ENCODE measurements at regions not wholly inside any gene's neighbourhood (a gene's known extent, or its start where the extent isn't known, plus 50 kb on each side); places are given as distances from the start of the nearest gene placed in this dataset.

DNA sequence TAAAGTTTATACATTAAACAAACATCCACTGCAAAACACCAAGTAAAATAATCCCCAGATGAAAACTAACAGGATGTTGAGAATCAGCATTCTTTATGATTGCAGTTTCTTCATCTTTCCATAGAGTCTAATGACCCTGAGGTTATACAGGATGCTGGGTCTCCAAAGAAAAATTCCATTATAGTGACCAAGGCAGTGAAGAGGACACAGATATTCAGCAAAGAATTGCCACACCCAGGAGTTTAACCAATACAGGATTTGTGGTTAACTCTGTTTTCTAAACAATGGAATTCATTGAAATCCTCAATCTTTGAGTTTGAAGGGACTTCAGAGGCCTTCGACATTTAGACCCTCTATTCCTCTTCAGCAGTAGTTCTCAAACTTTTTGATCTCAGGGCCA, 76.2 kb upstream of the ESX1 start:
- TF ChIP-seq YY1 (IDR thresholded peaks at IDR 0.05): no peak
- TF ChIP-seq TAF1 (conservative IDR thresholded peaks at IDR 0.05): no peak
- TF ChIP-seq, protein P1, sequence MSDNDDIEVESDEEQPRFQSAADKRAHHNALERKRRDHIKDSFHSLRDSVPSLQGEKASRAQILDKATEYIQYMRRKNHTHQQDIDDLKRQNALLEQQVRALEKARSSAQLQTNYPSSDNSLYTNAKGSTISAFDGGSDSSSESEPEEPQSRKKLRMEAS (IDR thresholded peaks at IDR 0.05): no peak
- no peak for TF ChIP-seq NR2F2 (IDR thresholded peaks at IDR 0.05)
- no peak for TF ChIP-seq HNF4G (IDR thresholded peaks at IDR 0.05)
- no peak for TF ChIP-seq RXRA (IDR thresholded peaks at IDR 0.05)
- TF ChIP-seq JUND (IDR thresholded peaks at IDR 0.05): no peak
- TF ChIP-seq, protein P2, sequence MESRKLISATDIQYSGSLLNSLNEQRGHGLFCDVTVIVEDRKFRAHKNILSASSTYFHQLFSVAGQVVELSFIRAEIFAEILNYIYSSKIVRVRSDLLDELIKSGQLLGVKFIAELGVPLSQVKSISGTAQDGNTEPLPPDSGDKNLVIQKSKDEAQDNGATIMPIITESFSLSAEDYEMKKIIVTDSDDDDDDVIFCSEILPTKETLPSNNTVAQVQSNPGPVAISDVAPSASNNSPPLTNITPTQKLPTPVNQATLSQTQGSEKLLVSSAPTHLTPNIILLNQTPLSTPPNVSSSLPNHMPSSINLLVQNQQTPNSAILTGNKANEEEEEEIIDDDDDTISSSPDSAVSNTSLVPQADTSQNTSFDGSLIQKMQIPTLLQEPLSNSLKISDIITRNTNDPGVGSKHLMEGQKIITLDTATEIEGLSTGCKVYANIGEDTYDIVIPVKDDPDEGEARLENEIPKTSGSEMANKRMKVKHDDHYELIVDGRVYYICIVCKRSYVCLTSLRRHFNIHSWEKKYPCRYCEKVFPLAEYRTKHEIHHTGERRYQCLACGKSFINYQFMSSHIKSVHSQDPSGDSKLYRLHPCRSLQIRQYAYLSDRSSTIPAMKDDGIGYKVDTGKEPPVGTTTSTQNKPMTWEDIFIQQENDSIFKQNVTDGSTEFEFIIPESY (IDR thresholded peaks at IDR 0.05): no peak
- TF ChIP-seq RAD21 (IDR thresholded peaks at IDR 0.05): no peak
- no peak for TF ChIP-seq HNF4A (conservative IDR thresholded peaks at IDR 0.05)
- TF ChIP-seq EGR1 (IDR thresholded peaks at IDR 0.05; ENCODE audit: low read depth in 2 of 2): no peak
- TF ChIP-seq FOXA2 (IDR thresholded peaks at IDR 0.05): no peak
- TF ChIP-seq, protein P3, sequence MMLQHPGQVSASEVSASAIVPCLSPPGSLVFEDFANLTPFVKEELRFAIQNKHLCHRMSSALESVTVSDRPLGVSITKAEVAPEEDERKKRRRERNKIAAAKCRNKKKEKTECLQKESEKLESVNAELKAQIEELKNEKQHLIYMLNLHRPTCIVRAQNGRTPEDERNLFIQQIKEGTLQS (IDR thresholded peaks at IDR 0.05): no peak
- TF ChIP-seq, protein P4, sequence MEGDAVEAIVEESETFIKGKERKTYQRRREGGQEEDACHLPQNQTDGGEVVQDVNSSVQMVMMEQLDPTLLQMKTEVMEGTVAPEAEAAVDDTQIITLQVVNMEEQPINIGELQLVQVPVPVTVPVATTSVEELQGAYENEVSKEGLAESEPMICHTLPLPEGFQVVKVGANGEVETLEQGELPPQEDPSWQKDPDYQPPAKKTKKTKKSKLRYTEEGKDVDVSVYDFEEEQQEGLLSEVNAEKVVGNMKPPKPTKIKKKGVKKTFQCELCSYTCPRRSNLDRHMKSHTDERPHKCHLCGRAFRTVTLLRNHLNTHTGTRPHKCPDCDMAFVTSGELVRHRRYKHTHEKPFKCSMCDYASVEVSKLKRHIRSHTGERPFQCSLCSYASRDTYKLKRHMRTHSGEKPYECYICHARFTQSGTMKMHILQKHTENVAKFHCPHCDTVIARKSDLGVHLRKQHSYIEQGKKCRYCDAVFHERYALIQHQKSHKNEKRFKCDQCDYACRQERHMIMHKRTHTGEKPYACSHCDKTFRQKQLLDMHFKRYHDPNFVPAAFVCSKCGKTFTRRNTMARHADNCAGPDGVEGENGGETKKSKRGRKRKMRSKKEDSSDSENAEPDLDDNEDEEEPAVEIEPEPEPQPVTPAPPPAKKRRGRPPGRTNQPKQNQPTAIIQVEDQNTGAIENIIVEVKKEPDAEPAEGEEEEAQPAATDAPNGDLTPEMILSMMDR (IDR thresholded peaks at IDR 0.05; ENCODE audit: low read depth, low read length, missing input control): no peak
- TF ChIP-seq SP1 (IDR thresholded peaks at IDR 0.05): no peak
- TF ChIP-seq, protein P5, sequence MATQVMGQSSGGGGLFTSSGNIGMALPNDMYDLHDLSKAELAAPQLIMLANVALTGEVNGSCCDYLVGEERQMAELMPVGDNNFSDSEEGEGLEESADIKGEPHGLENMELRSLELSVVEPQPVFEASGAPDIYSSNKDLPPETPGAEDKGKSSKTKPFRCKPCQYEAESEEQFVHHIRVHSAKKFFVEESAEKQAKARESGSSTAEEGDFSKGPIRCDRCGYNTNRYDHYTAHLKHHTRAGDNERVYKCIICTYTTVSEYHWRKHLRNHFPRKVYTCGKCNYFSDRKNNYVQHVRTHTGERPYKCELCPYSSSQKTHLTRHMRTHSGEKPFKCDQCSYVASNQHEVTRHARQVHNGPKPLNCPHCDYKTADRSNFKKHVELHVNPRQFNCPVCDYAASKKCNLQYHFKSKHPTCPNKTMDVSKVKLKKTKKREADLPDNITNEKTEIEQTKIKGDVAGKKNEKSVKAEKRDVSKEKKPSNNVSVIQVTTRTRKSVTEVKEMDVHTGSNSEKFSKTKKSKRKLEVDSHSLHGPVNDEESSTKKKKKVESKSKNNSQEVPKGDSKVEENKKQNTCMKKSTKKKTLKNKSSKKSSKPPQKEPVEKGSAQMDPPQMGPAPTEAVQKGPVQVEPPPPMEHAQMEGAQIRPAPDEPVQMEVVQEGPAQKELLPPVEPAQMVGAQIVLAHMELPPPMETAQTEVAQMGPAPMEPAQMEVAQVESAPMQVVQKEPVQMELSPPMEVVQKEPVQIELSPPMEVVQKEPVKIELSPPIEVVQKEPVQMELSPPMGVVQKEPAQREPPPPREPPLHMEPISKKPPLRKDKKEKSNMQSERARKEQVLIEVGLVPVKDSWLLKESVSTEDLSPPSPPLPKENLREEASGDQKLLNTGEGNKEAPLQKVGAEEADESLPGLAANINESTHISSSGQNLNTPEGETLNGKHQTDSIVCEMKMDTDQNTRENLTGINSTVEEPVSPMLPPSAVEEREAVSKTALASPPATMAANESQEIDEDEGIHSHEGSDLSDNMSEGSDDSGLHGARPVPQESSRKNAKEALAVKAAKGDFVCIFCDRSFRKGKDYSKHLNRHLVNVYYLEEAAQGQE (IDR thresholded peaks at IDR 0.05): no peak
- no peak for TF ChIP-seq FOXA1 (IDR thresholded peaks at IDR 0.05)
- no peak for TF ChIP-seq GABPA (IDR thresholded peaks at IDR 0.05 in 1 of 2, conservative IDR thresholded peaks at IDR 0.05 in 1 of 2)
- WGBS: 83% methylated on average over 1 of the region's 1 CpG

More for the DNA sequence above, 76.2 kb upstream of the ESX1 start:
- H3K9me3 ChIP-seq (ENCODE audit: control insufficient read depth in 4 of 4, low read length in 3 of 4): no peaks in the 10 kb centered on the region
- no peak overlapping the region for H3K4me3 ChIP-seq (ENCODE audit: low read depth in 1 of 3, low read length in 3 of 3)
- no peaks in the 10 kb centered on the region for H3K36me3 ChIP-seq (ENCODE audit: control insufficient read depth in 4 of 4, insufficient read depth in 3 of 4, low read depth in 1 of 4, low read length in 3 of 4)
- H3K9ac ChIP-seq (ENCODE audit: low read depth in 1 of 2, low read length in 2 of 2): no peak overlapping the region
- no peaks in the 10 kb centered on the region for H3K4me1 ChIP-seq (ENCODE audit: control insufficient read depth in 4 of 4, insufficient read depth in 4 of 4, low read length in 3 of 4)
- H3K27me3 ChIP-seq (ENCODE audit: control insufficient read depth in 4 of 4, insufficient read depth in 4 of 4, low read length in 3 of 4): no peaks in the 10 kb centered on the region
- no peak overlapping the region for H3K27ac ChIP-seq (ENCODE audit: low read depth in 1 of 2, low read length in 2 of 2)
- DNase-seq (ENCODE audit: low spot score): no peak
